22Rv1 (cell line): ENCODE measurements at regions not wholly inside any gene's neighbourhood (a gene's known extent, or its start where the extent isn't known, plus 50 kb on each side); places are given as distances from the start of the nearest gene placed in this dataset.

Experiments
- H3K27ac ChIP-seq: fragments of 450-650 bp; 2 replicates; pipeline ENCODE4 v1.5.1; 2017
- CTCF ChIP-seq: fragments of 450-650 bp; IDR thresholded peaks from 2 replicates; pipeline ENCODE4 v1.5.1; 2017; ENCODE audit warnings: mild to moderate bottlenecking
- ZFX ChIP-seq: fragments of 450-650 bp; IDR thresholded peaks from 2 replicates; pipeline ENCODE4 v1.6.1; 2017; ENCODE audit warnings: antibody characterized with exemption, borderline replicate concordance

- TF ChIP-seq CTCF (no peak), ZFX (no peak)
- no peak overlapping the region for H3K27ac ChIP-seq
Observed at GRCh38 chr22:27213294-27213693, 555.9 kb downstream of the MIAT start.

GRCh38 chr22:27213766-27214581 lies 556.6 kb downstream of the MIAT start:
- TF ChIP-seq CTCF = no peak
- TF ChIP-seq ZFX = no peak
- H3K27ac ChIP-seq = no peak overlapping the region

GRCh38 chr22:27214691-27215090 lies 557.3 kb downstream of the MIAT start:
- H3K27ac ChIP-seq = no peak overlapping the region
- no peak for TF ChIP-seq CTCF

GRCh38 chr22:27215871-27216270 lies 558.5 kb downstream of the MIAT start:
- TF ChIP-seq CTCF = no peak
- no peak for TF ChIP-seq ZFX

GRCh38 chr22:27216444-27216843 lies 559.1 kb downstream of the MIAT start:
- no peak overlapping the region for H3K27ac ChIP-seq
- TF ChIP-seq ZFX = no peak
- no peak for TF ChIP-seq CTCF

More at GRCh38 chr22:27215871-27216270, 558.5 kb downstream of the MIAT start:
- H3K27ac ChIP-seq = no peak overlapping the region

GRCh38 chr22:27217154-27217553 lies 559.8 kb downstream of the MIAT start:
- TF ChIP-seq CTCF = no peak
- TF ChIP-seq ZFX = no peak
- H3K27ac ChIP-seq = no peak overlapping the region

GRCh38 chr22:27218012-27218920 lies 560.9 kb downstream of the MIAT start:
- no peak overlapping the region for H3K27ac ChIP-seq
- TF ChIP-seq CTCF (no peak), ZFX (no peak)
